DMS153 (cell line): ENCODE measurements at regions not wholly inside any gene's neighbourhood (a gene's known extent, or its start where the extent isn't known, plus 50 kb on each side); places are given as distances from the start of the nearest gene placed in this dataset.

ENCODE experiments used
- DNase-seq: peaks from one replicate; lab custom pipeline; 2025; lab: John Stamatoyannopoulos, UW

- no peak for DNase-seq
These were observed 239.0 kb downstream of the EIPR1 start for GRCh38 chr2:3138621-3139020.

- DNase-seq = no peak
These were observed 239.8 kb downstream of the EIPR1 start for GRCh38 chr2:3137651-3138300.

- no peak for DNase-seq
These were observed 241.9 kb downstream of the EIPR1 start for GRCh38 chr2:3135676-3136075.

- no peak for DNase-seq
These were observed 243.5 kb downstream of the EIPR1 start for GRCh38 chr2:3134026-3134571.

GRCh38 chr2:3132966-3133365 lies 244.7 kb downstream of the EIPR1 start:
- DNase-seq = no peak

- DNase-seq = no peak
These were observed 245.2 kb downstream of the EIPR1 start for GRCh38 chr2:3132466-3132865.

- DNase-seq = no peak
These were observed 245.8 kb downstream of the EIPR1 start for GRCh38 chr2:3131636-3132326.

GRCh38 chr2:3130889-3131635 lies 246.6 kb downstream of the EIPR1 start:
- DNase-seq = no peak

- DNase-seq = no peak
These were observed 247.2 kb downstream of the EIPR1 start for GRCh38 chr2:3130444-3130843.

GRCh38 chr2:3129867-3130266 lies 247.8 kb downstream of the EIPR1 start:
- DNase-seq = no peak

GRCh38 chr2:3128786-3129185 lies 248.8 kb downstream of the EIPR1 start:
- DNase-seq = no peak

- DNase-seq = peak; percentile 72
These were observed 249.9 kb downstream of the EIPR1 start for GRCh38 chr2:3127710-3128109.

- DNase-seq = peak; percentile 45
These were observed 250.6 kb downstream of the EIPR1 start for GRCh38 chr2:3126911-3127621.

GRCh38 chr2:3126171-3126910 lies 251.3 kb downstream of the EIPR1 start:
- DNase-seq = no peak

GRCh38 chr2:3125761-3126130 lies 251.9 kb downstream of the EIPR1 start:
- no peak for DNase-seq

- DNase-seq = no peak
These were observed 252.4 kb downstream of the EIPR1 start for GRCh38 chr2:3125001-3125760.

- DNase-seq = no peak
These were observed 255.1 kb downstream of the EIPR1 start for GRCh38 chr2:3122525-3122924.

GRCh38 chr2:3121601-3122000 lies 256.0 kb downstream of the EIPR1 start:
- no peak for DNase-seq

- no peak for DNase-seq
These were observed 259.9 kb downstream of the EIPR1 start for GRCh38 chr2:3117650-3118216.

GRCh38 chr2:3116371-3116770 lies 261.2 kb downstream of the EIPR1 start:
- DNase-seq = no peak
